ENCODE measurements at regions not wholly inside any gene's neighbourhood (a gene's known extent, or its start where the extent isn't known, plus 50 kb on each side); places are given as distances from the start of the nearest gene placed in this dataset.

DNA sequence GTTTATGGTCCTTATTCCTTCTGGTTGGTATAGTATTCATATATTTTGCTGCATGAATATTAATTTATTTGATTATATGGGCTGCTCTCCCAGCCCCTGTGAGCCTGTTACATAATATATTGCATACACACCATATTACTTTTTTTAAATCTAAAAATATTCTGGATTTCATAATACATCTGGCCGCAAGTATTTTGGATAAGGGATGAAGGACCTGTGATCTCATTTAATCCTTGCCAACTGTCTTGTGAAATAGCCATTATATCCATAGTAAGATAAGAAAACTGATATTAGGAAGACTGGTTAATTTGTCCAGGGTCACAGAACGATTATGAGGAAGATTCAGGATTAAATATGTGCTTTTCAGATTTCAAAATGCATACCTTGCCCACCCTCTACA lies 433.6 kb downstream of the LPIN1 start:
- no peak overlapping the region for H3K4me3 ChIP-seq
- H3K9me3 ChIP-seq: no peaks in the 10 kb centered on the region
- H3K27me3 ChIP-seq: no peaks in the 10 kb centered on the region
- no peak for ATAC-seq
- H3K27ac ChIP-seq: no peak overlapping the region
- no peaks in the 10 kb centered on the region for H3K36me3 ChIP-seq
- 69 to 84% (median 72%) methylated on average over 2 of the region's 2 CpGs for WGBS, 4 donors
- TF ChIP-seq CTCF (IDR thresholded peaks at IDR 0.05) (no peak), POLR2A (IDR thresholded peaks at IDR 0.05) (no peak)
- peaks cover 8 to 33% (median 22%) of the 10 kb centered on the region in 12 donors for H3K4me1 ChIP-seq
- DNase-seq: no peak
- intact Hi-C loops (cut with DNase I): no loop called here

DNA sequence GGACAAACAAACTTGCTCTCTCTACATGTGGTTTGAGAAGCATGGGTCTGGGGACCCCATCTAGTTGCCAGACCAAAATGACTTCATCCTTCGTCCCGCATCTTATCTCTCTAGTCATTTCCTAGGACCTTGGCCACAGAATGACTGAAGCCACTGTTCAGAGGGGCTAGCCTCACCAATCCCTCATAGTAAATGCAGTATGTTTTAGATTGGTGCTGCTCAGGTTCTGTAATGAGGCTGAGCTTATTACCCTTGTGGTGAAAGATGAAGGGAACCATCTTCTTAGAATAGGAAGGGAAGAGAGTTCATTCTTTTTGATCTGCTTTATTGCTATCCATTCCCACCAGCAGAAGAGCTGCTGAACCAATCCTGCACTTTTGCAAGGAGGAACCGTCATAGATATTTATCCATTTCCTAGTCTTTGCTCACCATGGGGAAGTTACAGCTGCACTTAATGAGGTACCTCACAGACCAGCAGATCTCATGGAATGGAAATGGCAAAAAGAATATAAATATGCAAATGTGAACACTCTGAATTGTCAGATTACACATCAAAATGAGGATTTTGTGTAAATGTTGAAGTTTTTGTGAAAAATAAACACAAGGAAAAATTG lies 436.7 kb downstream of the LPIN1 start:
- no peaks in the 10 kb centered on the region for H3K36me3 ChIP-seq
- H3K27me3 ChIP-seq: no peaks in the 10 kb centered on the region
- ATAC-seq (no peak), DNase-seq (no peak)
- no peak overlapping the region for H3K27ac ChIP-seq
- 80 to 87% (median 83%) methylated on average over 3 of the region's 3 CpGs for WGBS, 4 donors
- H3K4me3 ChIP-seq: no peak overlapping the region
- H3K4me1 ChIP-seq: peaks cover 0 to 14% (median 3%) of the 10 kb centered on the region in 12 donors
- intact Hi-C loops (cut with DNase I): no loop called here
- no peaks in the 10 kb centered on the region for H3K9me3 ChIP-seq
- TF ChIP-seq POLR2A (IDR thresholded peaks at IDR 0.05) (no peak), CTCF (IDR thresholded peaks at IDR 0.05) (no peak)

GRCh38 chr2:12192762-12193161 lies 446.3 kb downstream of the LPIN1 start:
- no peaks in the 10 kb centered on the region for H3K36me3 ChIP-seq
- H3K4me3 ChIP-seq: no peak overlapping the region
- ATAC-seq: peak; percentile 20 to 93 (median 52)
- intact Hi-C loops (cut with DNase I): no loop called here
- H3K9me3 ChIP-seq: peaks cover 0 to 9% (median 0%) of the 10 kb centered on the region in 12 donors
- peak in 2 of 5 donors; percentile 29 to 32 for DNase-seq
- no peak for TF ChIP-seq CTCF (IDR thresholded peaks at IDR 0.05)
- no peak for TF ChIP-seq POLR2A (IDR thresholded peaks at IDR 0.05)
- H3K27me3 ChIP-seq: peaks cover 0 to 4% (median 0%) of the 10 kb centered on the region in 9 donors
- peak overlapping the region in 11 of 12 donors; percentile 34 to 82 (median 52) for H3K27ac ChIP-seq
- WGBS, 4 donors: 46 to 67% (median 52%) methylated on average over 5 of the region's 5 CpGs
- H3K4me1 ChIP-seq: peaks cover 0 to 15% (median 0%) of the 10 kb centered on the region in 12 donors

- Histone ChIP-seq H3K27me3 (peaks cover 0 to 4% (median 0%) of the 10 kb centered on the region in 9 donors), H3K9me3 (peaks cover 0 to 11% (median 0%) of the 10 kb centered on the region in 12 donors), H3K36me3 (no peaks in the 10 kb centered on the region), H3K4me1 (peaks cover 0 to 20% (median 1%) of the 10 kb centered on the region in 12 donors), H3K4me3 (no peak overlapping the region), H3K27ac (no peak overlapping the region)
- ATAC-seq: no peak
- no peak for TF ChIP-seq POLR2A (IDR thresholded peaks at IDR 0.05)
- TF ChIP-seq CTCF (IDR thresholded peaks at IDR 0.05): no peak
- no peak for DNase-seq
- WGBS, 4 donors: 83 to 95% (median 88%) methylated on average over 1 of the region's 1 CpG
- intact Hi-C loops (cut with DNase I): no loop called here
These were observed 448.5 kb downstream of the LPIN1 start for GRCh38 chr2:12194968-12195367.
